ENCODE measurements at regions not wholly inside any gene's neighbourhood (a gene's known extent, or its start where the extent isn't known, plus 50 kb on each side); places are given as distances from the start of the nearest gene placed in this dataset.
"Not testable (repeated sequence)": the region's sequence is repeated elsewhere in the genome, so short reads cannot be mapped to it uniquely, and the experiment has no call there.

- not testable (repeated sequence) for TF ChIP-seq CTCF (conservative IDR thresholded peaks at IDR 0.05); EZH2 (IDR thresholded peaks at IDR 0.05; ENCODE audit: low read depth)
Observed at GRCh38 chr11:121977914-121978313, 138.1 kb downstream of the BLID start.
